VCaP (cell line): ENCODE measurements at regions not wholly inside any gene's neighbourhood (a gene's known extent, or its start where the extent isn't known, plus 50 kb on each side); places are given as distances from the start of the nearest gene placed in this dataset.
"Not testable (repeated sequence)": the region's sequence is repeated elsewhere in the genome, so short reads cannot be mapped to it uniquely, and the experiment has no call there.

ENCODE experiments used
- H3K27ac ChIP-seq: fragments of 450-650 bp; 2 replicates; pipeline ENCODE4 v1.5.1; 2017
- TF ChIP-seq, protein P1 (sequence below): fragments of 450-650 bp; conservative IDR thresholded peaks from 2 replicates; pipeline ENCODE4 v1.5.1; 2017; ENCODE audit warnings: mild to moderate bottlenecking, moderate library complexity

DNA sequence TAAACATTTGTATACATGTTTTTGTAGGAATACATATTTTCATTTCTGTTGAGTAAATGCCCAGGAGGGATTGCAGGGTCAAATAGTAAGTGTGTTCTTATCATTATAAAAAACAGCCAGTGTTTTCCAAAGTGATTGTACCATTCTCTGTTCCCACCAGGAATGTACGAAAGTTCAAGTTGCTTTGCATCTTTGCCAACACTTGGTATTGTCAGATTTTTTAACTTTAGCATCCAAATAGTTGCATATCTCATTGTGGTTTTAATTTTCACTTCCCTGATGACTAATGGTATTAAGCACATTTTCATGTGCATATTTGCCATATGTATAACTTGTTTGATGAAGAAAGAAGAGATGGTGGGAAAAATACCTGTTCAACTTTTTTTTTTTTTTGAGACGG is 213.9 kb downstream of the ZNF365 start:
- TF ChIP-seq, protein P1, sequence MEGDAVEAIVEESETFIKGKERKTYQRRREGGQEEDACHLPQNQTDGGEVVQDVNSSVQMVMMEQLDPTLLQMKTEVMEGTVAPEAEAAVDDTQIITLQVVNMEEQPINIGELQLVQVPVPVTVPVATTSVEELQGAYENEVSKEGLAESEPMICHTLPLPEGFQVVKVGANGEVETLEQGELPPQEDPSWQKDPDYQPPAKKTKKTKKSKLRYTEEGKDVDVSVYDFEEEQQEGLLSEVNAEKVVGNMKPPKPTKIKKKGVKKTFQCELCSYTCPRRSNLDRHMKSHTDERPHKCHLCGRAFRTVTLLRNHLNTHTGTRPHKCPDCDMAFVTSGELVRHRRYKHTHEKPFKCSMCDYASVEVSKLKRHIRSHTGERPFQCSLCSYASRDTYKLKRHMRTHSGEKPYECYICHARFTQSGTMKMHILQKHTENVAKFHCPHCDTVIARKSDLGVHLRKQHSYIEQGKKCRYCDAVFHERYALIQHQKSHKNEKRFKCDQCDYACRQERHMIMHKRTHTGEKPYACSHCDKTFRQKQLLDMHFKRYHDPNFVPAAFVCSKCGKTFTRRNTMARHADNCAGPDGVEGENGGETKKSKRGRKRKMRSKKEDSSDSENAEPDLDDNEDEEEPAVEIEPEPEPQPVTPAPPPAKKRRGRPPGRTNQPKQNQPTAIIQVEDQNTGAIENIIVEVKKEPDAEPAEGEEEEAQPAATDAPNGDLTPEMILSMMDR, result no peak
- H3K27ac ChIP-seq, result no peak overlapping the region

DNA sequence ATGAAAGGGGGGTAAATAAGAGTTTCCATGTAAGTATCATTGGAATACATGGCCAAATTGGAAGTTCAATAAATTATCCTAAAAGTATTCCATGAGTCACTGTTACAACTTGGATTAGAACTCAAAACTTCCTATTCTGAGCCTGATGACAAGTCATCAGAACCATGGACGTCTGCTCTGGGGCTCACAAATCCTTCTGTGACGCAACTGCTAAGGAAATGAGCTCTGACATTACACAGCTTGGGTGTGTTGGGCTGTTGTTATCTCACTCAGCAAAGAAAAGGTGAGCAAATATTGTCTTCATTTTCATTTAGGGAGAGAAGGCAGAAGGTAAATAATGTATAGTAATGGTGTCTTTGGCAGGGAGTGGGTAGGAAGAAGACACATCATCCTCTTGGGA is 214.8 kb upstream of the ADO start:
- no peak overlapping the region for H3K27ac ChIP-seq
- TF ChIP-seq, protein P1, result no peak

DNA sequence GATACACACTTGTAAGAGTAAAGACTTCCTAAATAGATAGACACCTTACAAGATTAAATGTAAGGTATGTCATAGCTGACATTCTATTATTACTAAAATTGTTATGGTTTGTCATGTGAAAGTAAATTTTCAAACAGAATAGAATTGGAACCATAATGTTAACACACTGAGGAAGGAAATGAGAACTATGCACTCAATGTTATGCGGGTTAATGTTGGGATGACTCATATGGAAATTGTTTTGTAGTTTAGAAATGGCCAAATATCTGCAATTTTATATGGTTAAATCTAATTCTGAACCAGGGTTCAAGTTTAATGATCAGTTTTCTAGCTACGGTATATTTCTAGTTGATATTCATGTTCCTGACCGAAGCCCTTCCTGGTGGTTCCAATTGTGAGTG is 214.2 kb upstream of the ADO start:
- TF ChIP-seq, protein P1, result no peak
- no peak overlapping the region for H3K27ac ChIP-seq

DNA sequence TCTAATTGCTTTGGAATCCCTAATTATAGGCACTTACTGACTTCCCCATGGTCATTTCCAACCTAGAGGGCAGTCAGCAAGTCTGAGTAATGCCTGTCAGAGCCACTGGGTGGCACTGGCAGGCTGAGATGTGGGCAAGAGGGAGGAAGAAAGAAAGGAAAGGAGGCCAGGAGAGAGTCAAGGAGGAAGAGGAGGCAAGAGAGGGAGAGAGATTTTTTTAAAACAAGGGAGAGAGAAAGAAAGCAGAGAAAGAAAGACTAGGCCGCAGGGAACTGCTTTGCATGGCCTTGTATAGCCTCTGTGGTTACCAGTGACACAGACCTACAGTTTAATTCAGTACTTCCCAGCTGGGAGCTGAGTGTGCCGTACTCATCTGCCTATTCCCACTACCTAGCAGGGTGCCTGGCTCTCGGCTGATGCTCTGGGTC is 210.4 kb upstream of the ADO start:
- TF ChIP-seq, protein P1, result peak; percentile 94
- H3K27ac ChIP-seq, result no peak overlapping the region

DNA sequence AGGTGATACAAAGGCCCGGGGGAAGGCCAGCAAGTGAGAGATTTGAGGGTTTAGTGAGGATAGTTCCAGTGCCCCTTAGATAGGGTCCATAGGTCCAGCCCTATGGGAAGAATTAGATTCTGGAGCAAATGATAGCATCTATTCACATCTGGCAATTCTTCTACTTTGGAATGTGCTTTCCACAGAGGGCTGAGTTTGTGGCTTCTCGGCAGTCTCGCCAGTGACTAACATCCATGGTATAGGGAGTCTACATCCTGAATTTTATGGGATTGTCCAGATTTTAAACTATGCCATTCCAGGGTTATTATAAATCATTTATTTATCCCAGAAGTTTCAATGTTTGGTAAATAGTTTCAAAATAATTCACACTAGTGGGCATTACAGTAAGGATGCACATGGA is 207.3 kb upstream of the ADO start:
- no peak overlapping the region for H3K27ac ChIP-seq
- TF ChIP-seq, protein P1, result no peak

DNA sequence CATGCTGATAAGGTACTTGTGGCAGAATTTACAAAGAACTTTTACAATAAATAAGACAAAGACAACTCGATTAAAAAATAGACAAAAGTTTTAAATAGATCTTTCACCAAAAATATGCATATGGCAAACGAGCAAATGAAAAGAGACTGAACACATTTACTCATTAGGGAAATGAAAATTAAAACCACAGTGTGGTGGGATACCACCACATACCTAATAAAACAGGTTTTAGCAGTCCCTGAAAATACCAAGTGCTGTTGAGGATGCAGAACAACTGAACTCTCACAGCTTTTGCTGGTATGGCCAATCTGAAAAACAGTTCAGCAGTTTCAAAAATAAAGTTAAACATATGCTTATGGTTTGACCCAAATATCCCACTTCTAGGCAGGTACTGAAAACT is 205.4 kb upstream of the ADO start:
- TF ChIP-seq, protein P1, result no peak
- no peak overlapping the region for H3K27ac ChIP-seq

DNA sequence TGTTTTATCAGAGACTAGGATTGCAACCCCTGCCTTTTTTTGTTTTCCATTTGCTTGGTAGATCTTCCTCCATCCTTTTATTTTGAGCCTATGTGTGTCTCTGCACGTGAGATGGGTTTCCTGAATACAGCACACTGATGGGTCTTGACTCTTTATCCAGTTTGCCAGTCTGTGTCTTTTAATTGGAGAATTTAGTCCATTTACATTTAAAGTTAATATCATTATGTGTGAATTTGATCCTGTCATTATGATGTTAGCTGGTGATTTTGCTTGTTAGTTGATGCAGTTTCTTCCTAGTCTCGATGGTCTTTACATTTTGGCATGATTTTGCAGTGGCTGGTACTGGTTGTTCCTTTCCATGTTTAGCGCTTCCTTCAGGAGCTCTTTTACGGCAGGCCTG is 198.0 kb upstream of the ADO start:
- not testable (repeated sequence) for H3K27ac ChIP-seq

DNA sequence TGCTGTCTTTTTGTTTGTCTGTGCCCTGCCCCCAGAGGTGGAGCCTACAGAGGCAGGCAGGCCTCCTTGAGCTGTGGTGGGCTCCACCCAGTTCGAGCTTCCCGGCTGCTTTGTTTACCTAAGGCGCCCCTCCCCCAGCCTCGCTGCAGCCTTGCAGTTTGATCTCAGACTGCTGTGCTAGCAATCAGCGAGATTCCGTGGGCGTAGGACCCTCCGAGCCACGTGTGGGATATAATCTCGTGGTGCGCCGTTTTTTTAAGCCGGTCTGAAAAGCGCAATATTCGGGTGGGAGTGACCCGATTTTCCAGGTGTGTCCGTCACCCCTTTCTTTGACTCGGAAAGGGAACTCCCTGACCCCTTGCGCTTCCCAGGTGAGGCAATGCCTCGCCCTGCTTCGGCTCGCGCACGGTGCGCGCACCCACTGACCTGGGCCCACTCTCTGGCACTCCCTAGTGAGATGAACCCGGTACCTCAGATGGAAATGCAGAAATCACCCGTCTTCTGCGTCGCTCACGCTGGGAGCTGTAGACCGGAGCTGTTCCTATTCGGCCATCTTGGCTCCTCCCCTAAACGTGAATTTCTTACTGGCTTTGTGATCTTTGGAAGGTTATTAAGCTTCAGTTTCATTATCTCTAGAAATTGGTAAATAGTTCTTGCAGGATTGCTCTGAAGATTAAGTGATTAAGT is 196.2 kb upstream of the ADO start:
- peak overlapping the region; percentile 40 for H3K27ac ChIP-seq
- TF ChIP-seq, protein P1, result peak; percentile 40
